Activated naive CD4-positive, alpha-beta T cell treated with anti-CD3 and anti-CD28 coated beads, Interleukin-2, amount 50 U/mL, for 16 hours (primary cell): ENCODE measurements at regions not wholly inside any gene's neighbourhood (a gene's known extent, or its start where the extent isn't known, plus 50 kb on each side); places are given as distances from the start of the nearest gene placed in this dataset.

Experiments
- DNase-seq: peaks from one replicate; pipeline ENCODE4 v3.0.0-alpha.2; 2020

GRCh38 chr5:118778941-118779340, 209.4 kb downstream of the DTWD2 start:
- no peak for DNase-seq

GRCh38 chr5:118777189-118777736, 211.1 kb downstream of the DTWD2 start:
- no peak for DNase-seq

GRCh38 chr5:118776755-118777154, 211.6 kb downstream of the DTWD2 start:
- no peak for DNase-seq

- no peak for DNase-seq
Observed at GRCh38 chr5:118775790-118776499, 212.4 kb downstream of the DTWD2 start.

GRCh38 chr5:118768607-118769175, 219.7 kb downstream of the DTWD2 start:
- no peak for DNase-seq

- no peak for DNase-seq
Observed at GRCh38 chr5:118762291-118762690, 226.1 kb downstream of the DTWD2 start.

- DNase-seq: no peak
Observed at GRCh38 chr5:118761814-118762213, 226.5 kb downstream of the DTWD2 start.

GRCh38 chr5:118752969-118753368, 235.4 kb downstream of the DTWD2 start:
- DNase-seq: no peak

- no peak for DNase-seq
Observed at GRCh38 chr5:118736396-118736795, 252.0 kb downstream of the DTWD2 start.

- DNase-seq: no peak
Observed at GRCh38 chr5:118733394-118733793, 255.0 kb downstream of the DTWD2 start.

- no peak for DNase-seq
Observed at GRCh38 chr5:118728191-118728590, 260.2 kb downstream of the DTWD2 start.

- DNase-seq: no peak
Observed at GRCh38 chr5:118726891-118727290, 261.5 kb downstream of the DTWD2 start.

GRCh38 chr5:118723021-118723338, 265.4 kb downstream of the DTWD2 start:
- no peak for DNase-seq

- DNase-seq: no peak
Observed at GRCh38 chr5:118722122-118723020, 266.0 kb downstream of the DTWD2 start.

GRCh38 chr5:118711727-118712126, 276.6 kb downstream of the DTWD2 start:
- DNase-seq: no peak

- DNase-seq: no peak
Observed at GRCh38 chr5:118705959-118706667, 282.2 kb downstream of the DTWD2 start.

- DNase-seq: no peak
Observed at GRCh38 chr5:118703241-118703640, 285.1 kb downstream of the DTWD2 start.

- no peak for DNase-seq
Observed at GRCh38 chr5:118701791-118702190, 286.6 kb downstream of the DTWD2 start.

GRCh38 chr5:118700510-118700909, 287.8 kb downstream of the DTWD2 start:
- no peak for DNase-seq

- DNase-seq: no peak
Observed at GRCh38 chr5:118698774-118699173, 289.6 kb downstream of the DTWD2 start.

GRCh38 chr5:118696076-118696475, 292.3 kb downstream of the DTWD2 start:
- no peak for DNase-seq

- DNase-seq: no peak
Observed at GRCh38 chr5:118692811-118693342, 295.5 kb downstream of the DTWD2 start.
